GM18498 (cell line): ENCODE measurements at regions not wholly inside any gene's neighbourhood (a gene's known extent, or its start where the extent isn't known, plus 50 kb on each side); places are given as distances from the start of the nearest gene placed in this dataset.

Source experiments
- ATAC-seq: cut with Tn5 transposase; IDR thresholded peaks from one replicate; pipeline ENCODE4 v1.9.1; 2021; ENCODE audit warnings: mild to moderate bottlenecking, moderate library complexity; ENCODE audit not compliant: unreplicated experiment

- no peak for ATAC-seq
These were observed 117.8 kb upstream of the PJA1 start for GRCh38 chrX:69282893-69283690.

GRCh38 chrX:69280933-69281332 lies 115.7 kb upstream of the PJA1 start:
- ATAC-seq: no peak

- no peak for ATAC-seq
These were observed 114.0 kb upstream of the PJA1 start for GRCh38 chrX:69279234-69279633.

- ATAC-seq: no peak
These were observed 112.9 kb upstream of the PJA1 start for GRCh38 chrX:69278031-69278687.

GRCh38 chrX:69277369-69277990 lies 112.2 kb upstream of the PJA1 start:
- no peak for ATAC-seq

- no peak for ATAC-seq
These were observed 103.4 kb upstream of the PJA1 start for GRCh38 chrX:69268611-69269010.

- ATAC-seq: no peak
These were observed 98.9 kb upstream of the PJA1 start for GRCh38 chrX:69264158-69264581.

GRCh38 chrX:69263251-69263820 lies 98.1 kb upstream of the PJA1 start:
- ATAC-seq: no peak

GRCh38 chrX:69262036-69262936 lies 97.0 kb upstream of the PJA1 start:
- ATAC-seq: no peak

GRCh38 chrX:69260169-69260568 lies 94.9 kb upstream of the PJA1 start:
- ATAC-seq: no peak

GRCh38 chrX:69258893-69259292 lies 93.6 kb upstream of the PJA1 start:
- ATAC-seq: no peak

- ATAC-seq: no peak
These were observed 92.4 kb upstream of the PJA1 start for GRCh38 chrX:69257499-69258127.

- no peak for ATAC-seq
These were observed 91.0 kb upstream of the PJA1 start for GRCh38 chrX:69256291-69256565.

GRCh38 chrX:69255441-69256290 lies 90.4 kb upstream of the PJA1 start:
- no peak for ATAC-seq

GRCh38 chrX:69253821-69254220 lies 88.6 kb upstream of the PJA1 start:
- ATAC-seq: no peak

GRCh38 chrX:69243276-69243675 lies 78.0 kb upstream of the PJA1 start:
- no peak for ATAC-seq

- no peak for ATAC-seq
These were observed 73.6 kb upstream of the PJA1 start for GRCh38 chrX:69238887-69239231.

- ATAC-seq: no peak
These were observed 73.0 kb upstream of the PJA1 start for GRCh38 chrX:69238114-69238886.

- no peak for ATAC-seq
These were observed 72.0 kb upstream of the PJA1 start for GRCh38 chrX:69237236-69237635.
